Umbilical cord (tissue), 1 donor: ENCODE measurements at regions not wholly inside any gene's neighbourhood (a gene's known extent, or its start where the extent isn't known, plus 50 kb on each side); places are given as distances from the start of the nearest gene placed in this dataset.
A peak's percentile ranks its signal among the peaks of the same experiment; 100 is the strongest.
"Not testable (repeated sequence)": the region's sequence is repeated elsewhere in the genome, so short reads cannot be mapped to it uniquely, and the experiment has no call there.

Experiments
- DNase-seq: peaks from one replicate; pipeline ENCODE4 v3.0.0-alpha.2; 2015; ENCODE audit warnings: low spot score

GRCh38 chr10:37067576-37067975, 57.8 kb upstream of the ANKRD30A start:
- no peak for DNase-seq

- not testable (repeated sequence) for DNase-seq
These were observed 63.1 kb upstream of the ANKRD30A start for GRCh38 chr10:37062296-37062695.

- no peak for DNase-seq
These were observed 68.1 kb upstream of the ANKRD30A start for GRCh38 chr10:37057261-37057660.

GRCh38 chr10:37053476-37053875, 71.9 kb upstream of the ANKRD30A start:
- DNase-seq = no peak

GRCh38 chr10:37049982-37050381, 75.4 kb upstream of the ANKRD30A start:
- not testable (repeated sequence) for DNase-seq

GRCh38 chr10:37044319-37044718, 81.1 kb upstream of the ANKRD30A start:
- DNase-seq = not testable (repeated sequence)

GRCh38 chr10:37035853-37036252, 89.5 kb upstream of the ANKRD30A start:
- DNase-seq = peak; percentile 2

- peak; percentile 48 for DNase-seq
These were observed 109.9 kb upstream of the ANKRD30A start for GRCh38 chr10:37015498-37015897.

GRCh38 chr10:37010741-37011140, 114.7 kb upstream of the ANKRD30A start:
- DNase-seq = no peak

- not testable (repeated sequence) for DNase-seq
These were observed 117.1 kb upstream of the ANKRD30A start for GRCh38 chr10:37008276-37008675.

- DNase-seq = no peak
These were observed 122.3 kb upstream of the ANKRD30A start for GRCh38 chr10:37003126-37003525.

GRCh38 chr10:36995806-36996205, 129.6 kb upstream of the ANKRD30A start:
- not testable (repeated sequence) for DNase-seq

- DNase-seq = no peak
These were observed 130.5 kb upstream of the ANKRD30A start for GRCh38 chr10:36994886-36995285.

- no peak for DNase-seq
These were observed 136.2 kb upstream of the ANKRD30A start for GRCh38 chr10:36989233-36989632.

- no peak for DNase-seq
These were observed 178.8 kb upstream of the ANKRD30A start for GRCh38 chr10:36946598-36946997.

GRCh38 chr10:36943544-36943943, 181.9 kb upstream of the ANKRD30A start:
- no peak for DNase-seq

GRCh38 chr10:36942616-36943015, 182.8 kb upstream of the ANKRD30A start:
- no peak for DNase-seq

- no peak for DNase-seq
These were observed 222.4 kb upstream of the ANKRD30A start for GRCh38 chr10:36903040-36903439.

GRCh38 chr10:36899652-36900051, 225.7 kb upstream of the ANKRD30A start:
- no peak for DNase-seq

GRCh38 chr10:36888925-36889573, 236.3 kb upstream of the ANKRD30A start:
- peak; percentile 34 for DNase-seq

- DNase-seq = peak; percentile 5
These were observed 239.0 kb upstream of the ANKRD30A start for GRCh38 chr10:36886303-36886891.

- DNase-seq = no peak
These were observed 239.7 kb upstream of the ANKRD30A start for GRCh38 chr10:36885746-36886145.

- DNase-seq = no peak
These were observed 242.6 kb upstream of the ANKRD30A start for GRCh38 chr10:36882781-36883180.

- DNase-seq = peak; percentile 27
These were observed 244.5 kb upstream of the ANKRD30A start for GRCh38 chr10:36880898-36881297.
